HG02642 (cell line): ENCODE measurements at regions not wholly inside any gene's neighbourhood (a gene's known extent, or its start where the extent isn't known, plus 50 kb on each side); places are given as distances from the start of the nearest gene placed in this dataset.
"Not testable (repeated sequence)": the region's sequence is repeated elsewhere in the genome, so short reads cannot be mapped to it uniquely, and the experiment has no call there.

Experiments
- ATAC-seq: cut with Tn5 transposase; IDR thresholded peaks from one replicate; pipeline ENCODE4 v1.9.1; 2021; ENCODE audit warnings: mild to moderate bottlenecking; ENCODE audit not compliant: unreplicated experiment, poor library complexity

DNA sequence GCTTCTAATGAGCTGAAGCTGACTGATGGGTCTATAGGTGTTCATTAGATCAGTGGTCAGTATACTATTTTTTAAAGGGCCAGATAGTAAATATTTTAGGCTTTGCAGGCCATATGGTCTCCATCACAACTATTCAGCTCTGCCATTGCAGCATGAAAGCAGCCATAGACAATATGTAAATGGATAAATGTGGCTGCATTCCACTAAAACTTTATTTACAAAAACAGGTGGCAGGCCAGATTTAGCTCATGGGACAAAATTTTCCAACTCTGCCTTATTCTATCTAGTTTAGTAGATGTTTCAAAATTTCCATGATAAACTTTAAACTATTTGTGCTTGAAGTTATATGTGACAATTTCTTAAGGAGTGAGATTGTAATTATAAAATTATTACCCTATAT, 339.3 kb downstream of the ABCC12 start:
- ATAC-seq: no peak

GRCh38 chr16:47815655-47816054, 340.1 kb downstream of the ABCC12 start:
- no peak for ATAC-seq

- ATAC-seq: not testable (repeated sequence)
Measured at GRCh38 chr16:47811758-47812157, 344.0 kb downstream of the ABCC12 start.

GRCh38 chr16:47806309-47806847, 345.2 kb downstream of the PHKB start:
- ATAC-seq: no peak

- ATAC-seq: no peak
Measured at GRCh38 chr16:47787696-47788095, 326.6 kb downstream of the PHKB start.

GRCh38 chr16:47781673-47782072, 320.5 kb downstream of the PHKB start:
- ATAC-seq: no peak

DNA sequence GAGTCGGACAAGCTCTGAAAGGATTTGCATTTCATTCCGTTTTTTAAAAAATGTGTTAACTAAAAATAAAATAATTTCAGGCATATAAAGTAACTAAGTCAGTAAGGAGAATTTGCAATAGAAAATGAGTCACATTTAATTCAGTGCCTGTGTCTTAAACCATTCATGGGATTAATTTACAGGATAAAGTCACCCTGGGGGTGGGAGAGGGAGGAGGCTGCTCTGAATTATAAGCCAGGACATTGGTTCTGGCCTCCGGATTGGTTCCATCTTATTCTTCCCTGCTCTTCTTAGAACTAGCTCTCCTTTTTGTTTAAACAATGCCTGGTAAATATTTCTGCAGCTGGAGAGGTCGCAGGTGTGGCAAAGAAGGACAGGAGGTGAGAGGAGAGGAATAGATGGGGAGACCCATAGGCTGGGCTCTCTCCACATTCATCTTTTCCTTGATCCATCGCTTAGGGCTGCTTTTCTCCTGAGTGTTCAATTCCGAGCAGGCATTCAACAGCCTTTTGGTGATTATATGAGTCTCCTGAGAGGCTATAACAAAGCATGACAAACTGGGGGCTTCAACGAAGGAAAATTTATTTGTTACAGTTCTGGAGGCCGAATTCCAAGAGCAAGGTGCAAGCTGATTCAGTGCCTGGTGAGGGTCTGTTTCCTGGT, 319.2 kb downstream of the PHKB start:
- ATAC-seq: no peak

- peak; percentile 73 for ATAC-seq
Measured at GRCh38 chr16:47779201-47780016, 318.3 kb downstream of the PHKB start.

DNA sequence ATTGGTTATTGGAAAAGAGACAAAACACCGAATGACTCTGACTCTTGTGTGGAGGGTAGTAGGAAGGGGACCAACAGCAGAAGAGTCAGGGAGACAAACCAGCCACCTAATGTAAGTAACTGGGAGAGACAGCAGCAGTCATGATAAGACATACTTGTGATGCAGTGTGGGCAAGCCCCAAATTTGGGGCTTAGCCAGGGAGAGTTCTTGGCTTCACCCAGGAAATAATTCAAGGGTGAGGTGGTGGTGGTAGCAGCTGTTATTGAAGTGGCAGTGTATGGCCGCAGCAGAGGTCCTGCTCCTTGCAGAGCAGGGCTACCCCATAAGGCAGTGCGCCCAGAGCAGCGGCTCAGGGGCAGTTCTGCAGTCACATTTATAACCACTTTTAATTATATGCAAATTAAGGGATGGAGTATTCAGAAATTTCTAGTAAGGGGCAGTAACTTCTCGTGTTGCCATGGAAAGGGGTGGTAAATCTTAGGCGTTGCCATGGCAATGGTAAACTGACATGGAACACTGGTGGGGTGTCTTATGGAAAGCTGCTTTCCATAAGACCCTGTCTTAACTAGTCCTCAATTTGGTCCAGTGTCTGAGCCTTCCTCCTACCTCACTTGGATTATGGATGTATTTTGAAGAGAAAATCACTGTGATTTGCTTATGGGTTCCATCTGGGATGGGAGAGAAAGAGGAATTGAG, 317.1 kb downstream of the PHKB start:
- ATAC-seq: no peak

DNA sequence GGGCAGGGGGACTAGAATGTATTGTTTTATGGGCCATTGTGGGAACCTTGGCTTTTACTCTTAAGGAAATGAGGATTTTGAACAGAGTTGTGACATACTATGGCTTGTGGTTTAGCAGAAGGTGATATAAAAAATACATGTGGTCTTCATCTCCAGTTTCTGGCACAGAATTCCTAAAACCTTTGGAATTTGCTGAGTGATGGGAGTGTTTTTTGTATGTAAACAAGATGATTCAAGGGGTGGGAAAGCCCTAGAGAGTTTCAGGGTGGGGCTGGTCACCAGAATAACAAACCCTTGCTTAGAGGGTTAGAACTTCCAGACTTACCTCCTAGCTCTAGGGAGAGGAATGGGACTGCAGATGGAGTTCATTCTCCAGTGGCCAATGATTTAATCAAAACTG, 316.1 kb downstream of the PHKB start:
- no peak for ATAC-seq

GRCh38 chr16:47774661-47775060, 313.5 kb downstream of the PHKB start:
- no peak for ATAC-seq

- no peak for ATAC-seq
Measured at GRCh38 chr16:47753659-47754058, 292.5 kb downstream of the PHKB start.
